ENCODE measurements at regions not wholly inside any gene's neighbourhood (a gene's known extent, or its start where the extent isn't known, plus 50 kb on each side); places are given as distances from the start of the nearest gene placed in this dataset.

DNA sequence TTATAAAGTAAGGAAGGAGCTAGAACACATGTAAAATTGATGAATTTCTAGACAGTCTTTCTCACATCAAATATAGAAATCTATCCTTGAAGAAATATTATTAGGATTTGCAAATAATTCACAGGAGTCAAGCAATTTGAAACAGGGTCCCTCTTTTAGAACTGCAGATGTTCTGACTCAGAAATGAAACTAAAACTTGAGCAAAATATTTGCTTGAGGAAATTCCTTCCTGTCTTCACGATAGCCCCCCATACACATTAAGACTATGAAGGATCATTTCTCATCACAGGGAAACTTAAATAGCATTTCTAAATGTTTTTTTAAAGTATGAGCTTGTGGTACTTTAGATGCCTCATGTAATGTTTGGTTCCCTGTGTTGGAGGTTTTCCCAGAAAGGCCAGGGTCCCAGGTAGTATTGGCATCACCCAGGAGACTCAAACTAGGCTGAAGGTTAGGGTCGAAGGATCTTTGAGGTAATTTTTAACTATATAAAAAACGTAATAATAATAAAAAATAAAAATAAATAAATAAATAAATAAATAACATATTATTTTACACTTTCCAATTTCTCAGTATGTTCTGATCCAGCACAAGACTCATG is 144.0 kb upstream of the TBX18 start:
- Histone ChIP-seq H3K27ac (ENCODE audit: low read depth in 1 of 2, low read length in 2 of 2) (no peak overlapping the region), H3K36me3 (replicated peaks in 1 of 2; ENCODE audit: control insufficient read depth in 1 of 2, insufficient read depth in 2 of 2, low read length in 2 of 2) (no peaks in the 10 kb centered on the region), H3K9me3 (replicated peaks in 1 of 2; ENCODE audit: control insufficient read depth in 1 of 2, insufficient read depth in 1 of 2, low read length in 2 of 2) (no peaks in the 10 kb centered on the region), H3K27me3 (ENCODE audit: control insufficient read depth in 2 of 2, insufficient read depth in 2 of 2, low read length in 2 of 2) (no peaks in the 10 kb centered on the region), H4K20me1 (ENCODE audit: insufficient read depth, low read length) (no peaks in the 10 kb centered on the region), H3K79me2 (ENCODE audit: insufficient read depth, low read length) (no peaks in the 10 kb centered on the region), H3K4me3 (replicated peaks in 1 of 3; ENCODE audit: low read depth in 2 of 3, low read length in 3 of 3) (no peak overlapping the region), H3K4me2 (replicated peaks; ENCODE audit: extremely low read depth, low read length, poor library complexity, severe bottlenecking) (no peak overlapping the region), H2AFZ (ENCODE audit: insufficient read depth, low read depth, low read length, poor library complexity, severe bottlenecking) (no peak overlapping the region), H3K4me1 (ENCODE audit: control insufficient read depth in 1 of 2, insufficient read depth in 2 of 2, low read length in 2 of 2) (no peaks in the 10 kb centered on the region), H3K9ac (ENCODE audit: insufficient read depth, low read length, poor library complexity, severe bottlenecking) (no peak overlapping the region)
- no CpG with 5 or more reads among the region's 3 CpGs for WGBS (ENCODE audit: insufficient coverage)
- no peaks in the 10 kb centered on the region for H3K9me3 Mint-ChIP-seq
- no peak for DNase-seq
- no peak overlapping the region for H3K4me3 Mint-ChIP-seq
- H3K36me3 Mint-ChIP-seq = no peaks in the 10 kb centered on the region
- no peak overlapping the region for H3K27ac Mint-ChIP-seq
- intact Hi-C loops (cut with micrococcal nuclease) = no loop called here
- TF ChIP-seq, protein P1, sequence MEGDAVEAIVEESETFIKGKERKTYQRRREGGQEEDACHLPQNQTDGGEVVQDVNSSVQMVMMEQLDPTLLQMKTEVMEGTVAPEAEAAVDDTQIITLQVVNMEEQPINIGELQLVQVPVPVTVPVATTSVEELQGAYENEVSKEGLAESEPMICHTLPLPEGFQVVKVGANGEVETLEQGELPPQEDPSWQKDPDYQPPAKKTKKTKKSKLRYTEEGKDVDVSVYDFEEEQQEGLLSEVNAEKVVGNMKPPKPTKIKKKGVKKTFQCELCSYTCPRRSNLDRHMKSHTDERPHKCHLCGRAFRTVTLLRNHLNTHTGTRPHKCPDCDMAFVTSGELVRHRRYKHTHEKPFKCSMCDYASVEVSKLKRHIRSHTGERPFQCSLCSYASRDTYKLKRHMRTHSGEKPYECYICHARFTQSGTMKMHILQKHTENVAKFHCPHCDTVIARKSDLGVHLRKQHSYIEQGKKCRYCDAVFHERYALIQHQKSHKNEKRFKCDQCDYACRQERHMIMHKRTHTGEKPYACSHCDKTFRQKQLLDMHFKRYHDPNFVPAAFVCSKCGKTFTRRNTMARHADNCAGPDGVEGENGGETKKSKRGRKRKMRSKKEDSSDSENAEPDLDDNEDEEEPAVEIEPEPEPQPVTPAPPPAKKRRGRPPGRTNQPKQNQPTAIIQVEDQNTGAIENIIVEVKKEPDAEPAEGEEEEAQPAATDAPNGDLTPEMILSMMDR (IDR thresholded peaks at IDR 0.05) = no peak
- H3K27me3 Mint-ChIP-seq (ENCODE audit: low read depth in 3 of 3) = peaks cover 0 to 1% (median 0%) of the 10 kb centered on the region in 3 donors
- no peaks in the 10 kb centered on the region for H3K4me1 Mint-ChIP-seq

DNA sequence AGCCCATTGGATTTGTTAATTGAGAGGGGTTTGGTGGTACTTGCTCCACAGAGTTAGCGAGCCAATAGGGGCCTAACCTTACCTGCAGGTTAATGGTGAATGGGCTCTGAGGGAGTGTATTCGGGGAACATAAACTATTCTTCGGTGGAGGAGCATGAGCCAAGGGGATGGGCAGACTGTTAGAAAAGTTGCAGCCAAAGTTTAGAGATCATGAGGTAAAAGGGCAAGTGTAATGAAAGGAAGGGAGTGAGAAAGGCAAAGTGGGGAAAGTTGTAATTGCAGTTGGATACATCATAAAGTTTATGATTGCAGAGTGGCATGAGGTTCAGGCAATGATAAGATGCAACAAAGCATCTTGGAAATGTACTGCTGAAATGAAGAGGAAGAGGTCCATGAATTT is 142.1 kb upstream of the TBX18 start:
- TF ChIP-seq, protein P1 (IDR thresholded peaks at IDR 0.05) = no peak
- no peaks in the 10 kb centered on the region for H3K79me2 ChIP-seq (ENCODE audit: insufficient read depth, low read length)
- no peak overlapping the region for H3K4me3 Mint-ChIP-seq
- H3K4me1 ChIP-seq (ENCODE audit: control insufficient read depth in 1 of 2, insufficient read depth in 2 of 2, low read length in 2 of 2) = no peaks in the 10 kb centered on the region
- H3K27ac ChIP-seq (ENCODE audit: low read depth in 1 of 2, low read length in 2 of 2) = no peak overlapping the region
- no peak overlapping the region for H3K4me2 ChIP-seq (replicated peaks; ENCODE audit: extremely low read depth, low read length, poor library complexity, severe bottlenecking)
- no peak overlapping the region for H3K4me3 ChIP-seq (replicated peaks in 1 of 3; ENCODE audit: low read depth in 2 of 3, low read length in 3 of 3)
- no peaks in the 10 kb centered on the region for H3K9me3 ChIP-seq (replicated peaks in 1 of 2; ENCODE audit: control insufficient read depth in 1 of 2, insufficient read depth in 1 of 2, low read length in 2 of 2)
- H3K27me3 ChIP-seq (ENCODE audit: control insufficient read depth in 2 of 2, insufficient read depth in 2 of 2, low read length in 2 of 2) = no peaks in the 10 kb centered on the region
- intact Hi-C loops (cut with micrococcal nuclease) = no loop called here
- H3K36me3 ChIP-seq (replicated peaks in 1 of 2; ENCODE audit: control insufficient read depth in 1 of 2, insufficient read depth in 2 of 2, low read length in 2 of 2) = no peaks in the 10 kb centered on the region
- H3K9me3 Mint-ChIP-seq = no peaks in the 10 kb centered on the region
- H3K4me1 Mint-ChIP-seq = no peaks in the 10 kb centered on the region
- no peak for DNase-seq
- no peaks in the 10 kb centered on the region for H3K36me3 Mint-ChIP-seq
- H2AFZ ChIP-seq (ENCODE audit: insufficient read depth, low read depth, low read length, poor library complexity, severe bottlenecking) = no peak overlapping the region
- H4K20me1 ChIP-seq (ENCODE audit: insufficient read depth, low read length) = no peaks in the 10 kb centered on the region
- WGBS (ENCODE audit: insufficient coverage) = 97% methylated on average over 3 of the region's 3 CpGs
- no peak overlapping the region for H3K27ac Mint-ChIP-seq
- H3K27me3 Mint-ChIP-seq (ENCODE audit: low read depth in 3 of 3) = peaks cover 0 to 1% (median 0%) of the 10 kb centered on the region in 3 donors
- no peak overlapping the region for H3K9ac ChIP-seq (ENCODE audit: insufficient read depth, low read length, poor library complexity, severe bottlenecking)

All from CD14-positive monocyte (primary cell).